ENCODE measurements at regions not wholly inside any gene's neighbourhood (a gene's known extent, or its start where the extent isn't known, plus 50 kb on each side); places are given as distances from the start of the nearest gene placed in this dataset.
"Not testable (repeated sequence)": the region's sequence is repeated elsewhere in the genome, so short reads cannot be mapped to it uniquely, and the experiment has no call there.

DNA sequence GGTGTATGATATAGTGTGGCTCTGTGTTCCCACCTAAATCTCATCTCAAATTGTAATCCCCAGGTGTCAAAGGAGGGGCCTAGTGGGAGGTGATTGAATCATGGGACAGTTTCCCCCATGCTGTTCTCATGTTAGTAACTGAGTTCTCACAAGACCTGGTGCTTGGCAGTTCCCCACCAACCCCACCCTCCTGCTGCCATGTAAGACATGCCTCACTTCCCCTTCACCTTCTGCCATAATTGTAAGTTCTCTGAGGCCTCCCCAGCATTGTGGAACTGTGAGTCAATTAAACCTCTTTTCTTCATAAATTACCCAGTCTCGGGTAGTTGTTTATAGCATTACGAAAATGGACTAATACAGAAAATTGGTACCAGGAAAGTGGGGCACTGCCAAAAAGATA, 1705.3 kb downstream of the NCAM2 start:
- no peak for DNase-seq (ENCODE audit: low read depth)

- DNase-seq (ENCODE audit: low read depth), result no peak
Measured at GRCh38 chr21:22710721-22711120, 1712.5 kb downstream of the NCAM2 start.

- no peak for DNase-seq (ENCODE audit: low read depth)
Measured at GRCh38 chr21:22711636-22712035, 1713.4 kb downstream of the NCAM2 start.

DNA sequence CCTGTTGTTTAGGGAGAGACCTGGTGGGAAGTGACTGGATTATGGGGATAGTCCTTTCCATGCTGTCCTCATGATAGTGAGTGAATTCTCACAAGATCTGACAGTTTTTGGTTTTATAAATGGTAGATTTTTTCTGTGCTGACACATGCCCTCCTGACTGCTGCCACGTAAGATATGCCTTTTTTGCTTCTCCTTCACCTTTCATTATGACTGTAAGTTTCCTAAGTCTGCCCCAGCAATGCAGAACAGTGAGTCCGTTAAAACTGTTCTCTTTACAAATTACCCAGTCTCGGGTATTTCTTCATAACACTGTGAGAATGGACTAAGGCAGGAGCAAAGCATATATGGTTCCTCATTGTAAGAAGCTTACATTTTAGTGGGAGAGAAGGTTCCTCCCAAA, 1727.2 kb downstream of the NCAM2 start:
- DNase-seq (ENCODE audit: low read depth), result no peak

- no peak for DNase-seq (ENCODE audit: low read depth)
Measured at GRCh38 chr21:22728091-22728490, 1729.9 kb downstream of the NCAM2 start.

GRCh38 chr21:22743085-22743484, 1744.9 kb downstream of the NCAM2 start:
- DNase-seq (ENCODE audit: low read depth), result no peak

GRCh38 chr21:22754746-22755145, 1756.5 kb downstream of the NCAM2 start:
- DNase-seq (ENCODE audit: low read depth), result no peak

DNA sequence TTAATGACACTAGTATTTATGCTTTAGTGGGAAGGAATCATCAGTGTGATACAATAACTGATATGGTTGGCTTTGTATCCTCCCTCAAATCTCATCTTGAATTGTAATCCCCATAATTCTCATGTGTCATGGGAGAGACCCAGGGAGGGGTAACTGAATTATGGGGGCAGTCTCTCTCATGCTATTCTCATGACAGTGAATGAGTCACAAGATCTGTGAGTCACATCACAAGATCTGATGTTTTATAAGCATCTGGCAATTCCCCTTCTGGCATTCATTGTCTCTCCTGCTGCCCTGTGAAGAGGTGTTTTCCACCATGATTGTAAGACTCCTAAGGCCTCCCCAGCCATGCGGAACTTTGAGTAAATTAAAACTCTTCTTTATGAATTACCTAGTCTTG, 1760.3 kb downstream of the NCAM2 start:
- no peak for DNase-seq (ENCODE audit: low read depth)

GRCh38 chr21:22762463-22762862, 1764.3 kb downstream of the NCAM2 start:
- no peak for DNase-seq (ENCODE audit: low read depth)

DNA sequence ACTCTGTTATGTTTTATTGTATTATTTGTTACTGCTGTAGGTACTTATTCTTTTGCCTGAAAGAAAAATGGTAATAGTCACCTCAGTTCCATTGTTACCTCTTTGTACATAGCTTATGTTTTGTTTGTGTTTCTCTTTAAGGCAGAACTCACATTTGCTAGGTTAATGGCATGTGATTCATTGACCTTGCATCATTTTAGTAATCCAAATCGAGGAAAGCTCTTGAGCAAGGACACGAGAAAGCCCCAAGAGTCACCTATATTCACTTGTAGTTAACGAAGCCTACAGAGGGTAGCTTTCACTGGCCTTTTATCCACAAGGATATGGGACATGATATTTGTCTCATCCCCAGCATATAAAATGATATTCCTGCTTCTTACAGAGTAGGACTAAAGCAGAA, 1765.2 kb downstream of the NCAM2 start:
- DNase-seq (ENCODE audit: low read depth), result no peak

- no peak for DNase-seq (ENCODE audit: low read depth)
Measured at GRCh38 chr21:22764222-22764621, 1766.0 kb downstream of the NCAM2 start.

DNA sequence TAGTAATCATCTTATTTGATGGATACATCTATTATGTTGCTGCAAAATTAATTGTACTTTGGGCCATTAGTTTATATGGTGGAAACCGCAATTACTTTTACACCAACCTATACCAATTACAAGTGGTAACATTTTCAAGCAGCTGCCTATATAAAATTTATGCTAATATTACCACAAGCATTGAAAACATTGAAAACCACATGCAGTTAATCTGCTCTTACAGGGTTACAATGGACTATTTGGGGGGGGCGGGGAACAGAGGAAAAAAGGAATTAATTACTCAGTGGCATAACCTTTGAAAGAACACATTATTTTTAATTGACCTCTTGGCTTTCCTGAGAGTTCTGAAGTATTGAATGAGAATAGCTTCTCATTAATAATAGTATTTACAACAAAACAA, 1793.2 kb downstream of the NCAM2 start:
- no peak for DNase-seq (ENCODE audit: low read depth)

DNA sequence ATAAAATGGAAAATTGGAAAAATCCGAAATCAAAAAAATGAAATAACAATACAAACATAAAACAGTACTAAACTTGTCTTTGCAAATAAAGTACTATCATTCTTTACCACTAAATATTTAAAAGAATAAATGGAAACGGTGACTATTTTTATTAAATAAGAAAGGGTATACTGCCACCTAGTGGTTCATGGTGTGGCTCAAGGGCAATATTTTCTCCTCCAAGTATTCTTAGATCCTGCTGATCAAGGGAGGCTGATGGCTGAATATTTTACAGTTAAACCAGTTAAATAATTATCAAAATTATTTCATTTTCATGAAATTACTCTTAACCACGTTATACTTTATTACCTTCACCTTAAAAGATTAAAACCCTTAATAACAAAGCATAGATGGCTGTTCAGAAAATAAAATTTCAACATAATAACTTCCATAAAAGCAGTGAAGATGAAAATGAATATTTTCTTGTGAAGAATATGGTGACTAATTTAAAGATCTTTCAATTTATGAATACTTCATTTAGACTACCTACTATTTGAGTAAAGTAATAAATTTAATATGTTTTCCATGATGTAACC, 1793.9 kb downstream of the NCAM2 start:
- peak; percentile 50 for DNase-seq (ENCODE audit: low read depth)

DNA sequence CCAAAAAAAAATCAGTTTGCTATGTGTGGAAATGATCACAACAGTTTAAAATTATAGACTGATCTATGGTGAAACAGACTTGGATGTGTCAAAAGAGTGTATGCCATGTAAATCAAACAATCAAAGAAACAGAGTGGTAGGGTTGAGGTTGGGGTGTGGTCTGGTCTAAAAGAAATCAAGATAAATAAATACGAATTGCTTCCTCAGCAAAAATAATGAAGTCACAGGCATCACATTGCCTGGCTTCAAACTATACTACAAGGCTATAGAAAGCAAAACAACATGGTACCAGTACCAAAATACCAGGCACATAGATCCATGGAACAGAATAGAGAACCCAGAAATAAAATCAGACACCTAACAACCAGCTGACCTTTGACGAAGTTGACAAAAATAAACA, 1796.9 kb downstream of the NCAM2 start:
- no peak for DNase-seq (ENCODE audit: low read depth)

DNA sequence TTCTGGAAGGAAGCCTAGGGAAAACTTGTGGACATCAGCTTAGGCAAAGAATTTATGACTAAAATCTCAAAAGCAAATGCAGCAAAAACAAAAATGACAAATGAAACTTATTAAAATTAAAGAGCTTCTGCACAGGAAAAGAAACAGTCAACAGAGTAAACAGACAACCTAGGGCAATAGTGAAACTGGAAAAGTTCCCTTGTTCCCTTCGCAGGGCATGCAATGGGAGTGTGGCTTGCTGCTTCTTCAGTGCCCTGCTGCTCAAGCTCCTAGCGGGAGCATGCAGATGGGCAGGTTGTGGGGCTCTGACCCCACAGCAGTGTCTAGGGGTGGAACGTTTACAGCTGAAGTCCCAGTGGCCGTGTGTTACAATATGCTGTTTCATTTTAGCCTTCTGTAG, 1797.4 kb downstream of the NCAM2 start:
- DNase-seq (ENCODE audit: low read depth), result no peak

DNA sequence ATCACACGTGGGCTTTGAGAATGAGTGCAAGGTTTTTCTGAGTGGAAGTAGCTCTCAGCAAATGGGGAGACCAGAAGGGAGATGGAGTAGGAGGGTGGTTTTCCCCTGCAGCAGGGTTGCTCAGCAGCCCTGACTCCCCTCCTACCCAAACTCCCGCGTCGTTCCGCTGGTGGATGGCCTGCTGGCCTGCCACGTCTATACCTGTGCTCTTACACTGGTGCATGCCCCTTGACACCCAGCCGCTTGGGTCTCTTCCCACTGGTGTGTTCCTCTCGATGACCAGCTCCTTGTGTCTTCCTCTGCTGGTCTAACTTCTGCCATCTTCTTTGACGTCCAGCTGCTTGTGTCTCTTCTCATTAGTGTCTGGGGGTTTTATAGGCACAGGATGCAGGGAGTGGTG, 1797.9 kb downstream of the NCAM2 start:
- no peak for DNase-seq (ENCODE audit: low read depth)

DNA sequence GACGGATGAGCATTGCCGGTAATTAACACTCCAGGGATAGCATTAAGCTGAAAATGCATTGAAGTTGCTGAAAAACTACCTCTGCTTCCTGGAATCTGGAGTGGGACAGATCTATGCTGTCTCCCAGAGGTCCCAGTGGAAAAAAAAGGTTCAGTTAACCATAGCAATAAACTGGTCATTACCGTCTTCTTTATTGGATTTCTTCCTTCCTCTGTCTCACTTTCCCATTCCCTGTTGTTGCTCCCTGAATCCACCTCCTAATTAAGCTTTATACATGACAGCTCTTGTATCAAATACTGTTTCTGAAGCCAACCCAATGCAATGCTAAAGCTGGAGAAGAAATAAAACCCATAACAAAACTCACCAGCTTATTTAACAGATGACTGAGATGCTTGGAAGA, 1805.9 kb downstream of the NCAM2 start:
- no peak for DNase-seq (ENCODE audit: low read depth)

DNA sequence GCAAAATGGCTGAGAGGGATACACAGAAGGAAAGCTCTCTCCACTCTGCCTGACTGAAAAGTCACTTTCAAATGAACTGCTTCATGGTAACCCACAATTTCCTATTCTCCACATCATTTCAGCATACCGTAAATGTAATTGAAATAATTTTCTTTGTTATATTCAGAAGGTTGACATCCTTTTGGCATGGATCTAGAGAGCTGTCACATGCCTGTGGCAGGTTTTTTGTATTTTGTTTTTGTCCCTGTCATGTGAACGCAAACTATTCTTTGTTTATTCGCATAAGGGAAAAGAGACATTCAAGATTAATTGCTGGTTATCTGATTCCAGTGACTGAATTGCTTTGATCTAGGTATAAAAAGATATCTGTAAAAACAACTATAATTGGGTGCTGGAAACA, 1808.1 kb downstream of the NCAM2 start:
- DNase-seq (ENCODE audit: low read depth), result no peak

GRCh38 chr21:22813201-22813600, 1815.0 kb downstream of the NCAM2 start:
- no peak for DNase-seq (ENCODE audit: low read depth)

DNA sequence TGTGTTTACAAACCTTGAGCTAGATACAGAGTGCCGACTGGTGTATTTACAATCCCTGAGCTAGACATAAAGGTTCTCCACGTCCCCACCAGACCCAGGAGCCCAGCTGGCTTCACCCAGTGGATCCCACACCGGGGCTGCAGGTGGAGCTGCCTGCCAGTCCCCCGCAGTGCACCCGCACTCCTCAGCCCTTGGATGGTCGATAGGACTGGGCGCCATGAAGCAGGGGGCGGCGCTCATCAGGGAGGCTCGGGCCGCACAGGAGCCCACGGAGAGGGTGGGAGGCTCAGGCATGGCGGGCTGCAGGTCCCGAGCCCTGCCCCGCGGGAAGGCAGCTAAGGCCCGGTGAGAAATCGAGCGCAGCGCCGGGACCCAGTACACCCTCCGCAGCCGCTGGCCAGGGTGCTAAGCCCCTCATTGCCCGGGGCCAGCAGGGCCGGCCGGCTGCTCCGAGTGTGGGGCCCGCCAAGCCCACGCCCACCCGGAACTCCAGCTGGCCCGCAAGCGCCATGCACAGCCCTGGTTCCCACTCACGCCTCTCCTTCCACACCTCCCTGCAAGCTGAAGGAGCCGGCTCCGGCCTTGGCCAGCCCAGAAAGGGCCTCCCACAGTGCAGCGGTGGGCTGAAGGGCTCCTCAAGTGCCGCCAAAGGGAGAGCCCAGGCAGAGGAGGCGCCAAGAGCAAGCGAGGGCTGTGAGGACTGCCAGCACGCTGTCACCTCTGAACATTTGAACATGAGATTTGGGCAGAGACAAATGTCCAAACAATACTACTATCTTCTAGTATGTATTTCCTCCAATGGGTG, 1820.7 kb downstream of the NCAM2 start:
- DNase-seq (ENCODE audit: low read depth), result not testable (repeated sequence)

DNA sequence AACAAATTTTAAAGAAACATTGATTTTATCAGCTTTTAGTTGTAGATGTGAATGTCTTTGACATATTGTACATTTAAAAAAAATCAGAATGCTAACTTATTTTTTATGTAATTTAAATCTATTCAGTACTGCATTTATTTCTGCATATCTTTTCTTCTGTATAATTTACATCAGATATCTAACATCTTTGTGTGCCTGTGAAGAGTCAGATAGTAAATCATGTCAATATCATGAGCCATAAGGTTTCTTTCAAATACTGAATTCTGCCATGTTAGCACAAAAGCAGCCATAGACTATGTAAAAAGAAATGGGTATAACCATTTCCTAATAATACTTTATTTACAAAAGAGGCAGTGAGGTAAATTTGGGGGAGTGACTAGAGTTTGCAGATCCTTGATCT, 1829.2 kb downstream of the NCAM2 start:
- no peak for DNase-seq (ENCODE audit: low read depth)

GRCh38 chr21:22842875-22843274, 1844.7 kb downstream of the NCAM2 start:
- no peak for DNase-seq (ENCODE audit: low read depth)

DNA sequence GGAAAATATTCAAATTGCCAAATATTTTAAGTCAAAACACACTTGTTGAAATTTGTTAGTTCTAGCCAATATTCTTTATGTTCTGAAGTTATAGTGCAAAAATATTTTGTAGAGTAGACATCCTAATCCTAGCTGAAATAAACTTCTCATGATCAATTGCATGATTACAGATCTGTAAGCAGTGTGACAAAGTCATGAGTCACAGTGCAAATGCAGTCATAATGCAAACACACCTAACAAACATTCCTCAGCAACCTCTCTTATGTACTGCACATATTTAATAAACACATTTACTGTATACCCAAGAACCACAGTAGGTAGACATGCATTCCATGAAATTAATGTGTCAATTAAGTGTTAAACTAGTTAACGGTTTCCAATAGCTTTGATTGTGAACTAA, 1857.4 kb downstream of the NCAM2 start:
- no peak for DNase-seq (ENCODE audit: low read depth)

All from myocyte (in vitro differentiated cells).